Neural cell (in vitro differentiated cells): ENCODE measurements at regions not wholly inside any gene's neighbourhood (a gene's known extent, or its start where the extent isn't known, plus 50 kb on each side); places are given as distances from the start of the nearest gene placed in this dataset.

Experiments
- H2AFZ ChIP-seq: fragments of 200-600, 300-800 bp; sonication (generic), shearing (Covaris generic); 2 replicates; pipeline ENCODE4 v1.6.0; 2014; ENCODE audit warnings: low read depth, mild to moderate bottlenecking, antibody characterized with exemption, low read length, moderate library complexity
- H3F3A ChIP-seq: fragments of 200-600 bp; shearing (Covaris generic); 2 replicates; pipeline ENCODE4 v1.6.1; 2016; ENCODE audit warnings: mild to moderate bottlenecking, moderate library complexity, mixed read lengths, antibody characterized with exemption, low read length; ENCODE audit not compliant: insufficient read depth, poor library complexity, severe bottlenecking
- H3K27ac ChIP-seq: fragments of 200-600, 300-800 bp; sonication (generic), shearing (Covaris generic); 2 replicates; pipeline ENCODE4 v1.5.1; 2014; ENCODE audit warnings: mild to moderate bottlenecking, low read length, moderate library complexity
- H3K27me3 ChIP-seq: fragments of 300-800, 200-600 bp; sonication (generic), shearing (Covaris generic); 2 replicates; pipeline ENCODE4 v1.6.0; 2014; ENCODE audit warnings: mild to moderate bottlenecking, low read depth, low read length, moderate library complexity; ENCODE audit not compliant: insufficient read depth
- H3K36me3 ChIP-seq: fragments of 300-800, 200-600 bp; sonication (generic), shearing (Covaris generic); 2 replicates; pipeline ENCODE4 v1.5.1; 2014; ENCODE audit warnings: mild to moderate bottlenecking, antibody characterized with exemption, low read length, moderate library complexity; ENCODE audit not compliant: insufficient read depth
- H3K4me2 ChIP-seq: fragments of 300-800, 200-600 bp; sonication (generic), shearing (Covaris generic); 2 replicates; pipeline ENCODE4 v1.6.0; 2014; ENCODE audit warnings: mild to moderate bottlenecking, low read length
- H3K4me3 ChIP-seq: fragments of 300-800, 200-600 bp; sonication (generic), shearing (Covaris generic); 2 replicates; pipeline ENCODE4 v1.5.1; 2014; ENCODE audit warnings: mild to moderate bottlenecking, low read length, moderate library complexity
- H3K79me2 ChIP-seq: fragments of 200-600 bp; shearing (Covaris generic); replicated peaks from 2 replicates; pipeline ENCODE4 v1.6.0; 2014; ENCODE audit warnings: mild to moderate bottlenecking, low read length, moderate library complexity; ENCODE audit not compliant: insufficient read depth
- H3K9ac ChIP-seq: fragments of 300-800, 200-600 bp; sonication (generic), shearing (Covaris generic); 2 replicates; pipeline ENCODE4 v1.6.1; 2016; ENCODE audit warnings: mild to moderate bottlenecking, low read length, mixed read lengths
- H3K9me2 ChIP-seq: fragments of 200-600 bp; shearing (Covaris generic); 2 replicates; pipeline ENCODE4 v1.6.1; 2016; ENCODE audit warnings: mild to moderate bottlenecking, low read length, mixed read lengths; ENCODE audit not compliant: insufficient read depth
- H3K9me3 ChIP-seq: fragments of 200-600, 300-800 bp; sonication (generic), shearing (Covaris generic); 2 replicates; pipeline ENCODE4 v1.6.1; 2016; ENCODE audit warnings: mild to moderate bottlenecking, mixed run types, low read length, moderate library complexity, mixed read lengths
- H4K20me1 ChIP-seq: fragments of 200-600 bp; shearing (Covaris generic); 2 replicates; pipeline ENCODE4 v1.6.1; 2016; ENCODE audit warnings: mild to moderate bottlenecking, mixed run types; ENCODE audit not compliant: insufficient read depth
- CTCF ChIP-seq: fragments of 450-650 bp; IDR thresholded peaks from 2 replicates; pipeline ENCODE4 v1.5.1; 2014; ENCODE audit warnings: antibody characterized with exemption, mild to moderate bottlenecking, moderate library complexity; ENCODE audit not compliant: poor library complexity, severe bottlenecking
- EP300 ChIP-seq: fragments of 450-650 bp; conservative IDR thresholded peaks from 2 replicates; pipeline ENCODE4 v1.6.1; 2014; ENCODE audit warnings: antibody characterized with exemption, mild to moderate bottlenecking, moderate library complexity; ENCODE audit not compliant: poor library complexity, severe bottlenecking
- EZH2 ChIP-seq: fragments of 200-600, 300-800 bp; shearing (Covaris generic), sonication (generic); IDR thresholded peaks from 2 replicates; pipeline ENCODE4 v1.6.1; 2014; ENCODE audit warnings: antibody characterized with exemption, low read length, borderline replicate concordance, mild to moderate bottlenecking; ENCODE audit not compliant: insufficient read depth, poor library complexity, severe bottlenecking
- MXI1 ChIP-seq: fragments of 450-650 bp; conservative IDR thresholded peaks from 2 replicates; pipeline ENCODE4 v1.6.1; 2014; ENCODE audit warnings: antibody characterized with exemption, mild to moderate bottlenecking; ENCODE audit not compliant: poor library complexity, severe bottlenecking
- POLR2AphosphoS5 ChIP-seq: IDR thresholded peaks from 2 replicates; pipeline ENCODE4 v1.6.1; 2012
- RAD21 ChIP-seq: fragments of 450-650 bp; conservative IDR thresholded peaks from 2 replicates; pipeline ENCODE4 v1.6.1; 2014; ENCODE audit warnings: antibody characterized with exemption, mild to moderate bottlenecking, moderate library complexity
- SMC3 ChIP-seq: fragments of 450-650 bp; conservative IDR thresholded peaks from 2 replicates; pipeline ENCODE4 v1.6.1; 2014; ENCODE audit warnings: antibody characterized with exemption, mild to moderate bottlenecking, moderate library complexity; ENCODE audit not compliant: poor library complexity
- TAF1 ChIP-seq: IDR thresholded peaks from 2 replicates; pipeline ENCODE4 v1.6.1; 2012; ENCODE audit warnings: low read depth
- TF ChIP-seq, protein P1 (sequence below): IDR thresholded peaks from 2 replicates; pipeline ENCODE4 v1.6.1; 2012; ENCODE audit warnings: borderline replicate concordance

DNA sequence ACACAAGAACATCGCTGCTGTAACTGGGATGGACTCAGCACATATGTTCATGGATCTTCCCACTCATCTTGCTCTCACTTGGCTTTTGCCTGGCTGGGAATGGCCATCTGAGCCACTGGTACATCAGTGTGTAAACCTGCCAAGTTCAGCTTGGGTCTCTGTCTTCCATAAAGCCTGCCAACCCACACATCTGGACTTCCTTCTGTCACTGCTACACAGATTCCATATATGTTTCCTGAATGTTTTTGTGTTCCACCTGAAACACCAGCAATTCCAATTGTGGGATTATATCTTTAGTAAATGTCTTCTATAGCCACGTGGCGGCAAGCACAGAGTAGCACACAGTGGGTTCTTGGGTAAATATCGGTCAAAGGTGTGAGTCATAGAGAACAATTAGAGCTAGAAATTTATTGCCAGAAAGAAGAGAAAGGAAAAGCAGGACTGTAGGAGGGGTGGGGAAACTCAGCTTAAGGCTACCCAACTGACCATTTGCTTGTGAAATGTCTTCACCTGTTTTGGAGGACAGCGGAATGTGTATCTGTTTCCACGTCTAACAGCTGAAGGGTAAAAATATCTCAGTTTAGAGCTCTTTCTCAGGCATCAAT lies 125.9 kb downstream of the MFAP3L start:
- Histone ChIP-seq H3K4me2 (no peak overlapping the region), H3K36me3 (no peaks in the 10 kb centered on the region), H3K79me2 (no peaks in the 10 kb centered on the region), H3K9ac (no peak overlapping the region), H3K27me3 (no peaks in the 10 kb centered on the region), H4K20me1 (no peaks in the 10 kb centered on the region), H3K27ac (no peak overlapping the region), H3K9me2 (no peaks in the 10 kb centered on the region), H3K9me3 (no peaks in the 10 kb centered on the region), H2AFZ (no peak overlapping the region), H3F3A (no peaks in the 10 kb centered on the region), H3K4me3 (no peak overlapping the region)
- TF ChIP-seq EZH2 (no peak), EP300 (no peak)

DNA sequence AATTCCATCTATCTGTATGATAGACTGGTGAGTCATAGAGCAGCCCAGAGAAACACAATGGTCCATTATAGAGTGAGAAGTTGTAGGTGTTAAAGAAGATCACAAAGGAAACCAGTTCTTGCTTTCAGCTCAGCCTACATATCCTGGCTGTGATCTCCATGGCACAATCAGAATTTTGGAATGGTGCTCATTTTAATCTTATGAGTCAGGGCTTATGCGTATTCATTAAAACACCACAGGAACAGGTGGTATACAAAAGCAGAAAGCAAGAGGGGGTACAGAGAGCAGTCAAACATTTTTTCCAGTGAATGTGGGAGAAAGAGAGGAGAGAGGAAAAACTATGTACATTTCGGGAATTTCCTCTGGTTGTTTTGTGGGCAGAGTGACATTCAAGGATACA lies 126.9 kb downstream of the MFAP3L start:
- H3K27ac ChIP-seq, result no peak overlapping the region
- no peak overlapping the region for H3K4me3 ChIP-seq
- TF ChIP-seq CTCF (no peak), EP300 (no peak), MXI1 (no peak), TAF1 (no peak), EZH2 (no peak)
- TF ChIP-seq, protein P1, sequence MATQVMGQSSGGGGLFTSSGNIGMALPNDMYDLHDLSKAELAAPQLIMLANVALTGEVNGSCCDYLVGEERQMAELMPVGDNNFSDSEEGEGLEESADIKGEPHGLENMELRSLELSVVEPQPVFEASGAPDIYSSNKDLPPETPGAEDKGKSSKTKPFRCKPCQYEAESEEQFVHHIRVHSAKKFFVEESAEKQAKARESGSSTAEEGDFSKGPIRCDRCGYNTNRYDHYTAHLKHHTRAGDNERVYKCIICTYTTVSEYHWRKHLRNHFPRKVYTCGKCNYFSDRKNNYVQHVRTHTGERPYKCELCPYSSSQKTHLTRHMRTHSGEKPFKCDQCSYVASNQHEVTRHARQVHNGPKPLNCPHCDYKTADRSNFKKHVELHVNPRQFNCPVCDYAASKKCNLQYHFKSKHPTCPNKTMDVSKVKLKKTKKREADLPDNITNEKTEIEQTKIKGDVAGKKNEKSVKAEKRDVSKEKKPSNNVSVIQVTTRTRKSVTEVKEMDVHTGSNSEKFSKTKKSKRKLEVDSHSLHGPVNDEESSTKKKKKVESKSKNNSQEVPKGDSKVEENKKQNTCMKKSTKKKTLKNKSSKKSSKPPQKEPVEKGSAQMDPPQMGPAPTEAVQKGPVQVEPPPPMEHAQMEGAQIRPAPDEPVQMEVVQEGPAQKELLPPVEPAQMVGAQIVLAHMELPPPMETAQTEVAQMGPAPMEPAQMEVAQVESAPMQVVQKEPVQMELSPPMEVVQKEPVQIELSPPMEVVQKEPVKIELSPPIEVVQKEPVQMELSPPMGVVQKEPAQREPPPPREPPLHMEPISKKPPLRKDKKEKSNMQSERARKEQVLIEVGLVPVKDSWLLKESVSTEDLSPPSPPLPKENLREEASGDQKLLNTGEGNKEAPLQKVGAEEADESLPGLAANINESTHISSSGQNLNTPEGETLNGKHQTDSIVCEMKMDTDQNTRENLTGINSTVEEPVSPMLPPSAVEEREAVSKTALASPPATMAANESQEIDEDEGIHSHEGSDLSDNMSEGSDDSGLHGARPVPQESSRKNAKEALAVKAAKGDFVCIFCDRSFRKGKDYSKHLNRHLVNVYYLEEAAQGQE, result no peak
- H2AFZ ChIP-seq, result no peak overlapping the region
- no peaks in the 10 kb centered on the region for H4K20me1 ChIP-seq
- no peak overlapping the region for H3K4me2 ChIP-seq
- H3K9me2 ChIP-seq, result no peaks in the 10 kb centered on the region
- no peaks in the 10 kb centered on the region for H3K79me2 ChIP-seq
- H3K9ac ChIP-seq, result no peak overlapping the region
- H3K9me3 ChIP-seq, result no peaks in the 10 kb centered on the region
- no peaks in the 10 kb centered on the region for H3F3A ChIP-seq
- no peaks in the 10 kb centered on the region for H3K27me3 ChIP-seq
- no peaks in the 10 kb centered on the region for H3K36me3 ChIP-seq

- H3K79me2 ChIP-seq, result no peaks in the 10 kb centered on the region
- no peak overlapping the region for H2AFZ ChIP-seq
- no peaks in the 10 kb centered on the region for H3K27me3 ChIP-seq
- no peaks in the 10 kb centered on the region for H3F3A ChIP-seq
- no peak overlapping the region for H3K9ac ChIP-seq
- no peak overlapping the region for H3K4me2 ChIP-seq
- H4K20me1 ChIP-seq, result no peaks in the 10 kb centered on the region
- no peaks in the 10 kb centered on the region for H3K36me3 ChIP-seq
- TF ChIP-seq CTCF (no peak), TAF1 (no peak), EZH2 (no peak), POLR2AphosphoS5 (no peak), MXI1 (no peak), RAD21 (no peak), EP300 (no peak), SMC3 (no peak)
- TF ChIP-seq, protein P1, result no peak
- no peaks in the 10 kb centered on the region for H3K9me3 ChIP-seq
- H3K9me2 ChIP-seq, result no peaks in the 10 kb centered on the region
- no peak overlapping the region for H3K27ac ChIP-seq
- H3K4me3 ChIP-seq, result no peak overlapping the region
These were observed 128.1 kb downstream of the MFAP3L start for GRCh38 chr4:169898095-169898494.
